ENCODE measurements at regions not wholly inside any gene's neighbourhood (a gene's known extent, or its start where the extent isn't known, plus 50 kb on each side); places are given as distances from the start of the nearest gene placed in this dataset.

GRCh38 chr10:78617115-78617514 lies 451.7 kb upstream of the ZMIZ1 start:
- Histone ChIP-seq H3K79me2 (ENCODE audit: insufficient read depth, low read length) (no peaks in the 10 kb centered on the region), H4K20me1 (ENCODE audit: insufficient read depth, low read length) (no peaks in the 10 kb centered on the region), H3K9ac (ENCODE audit: low read length) (no peak overlapping the region), H3K27ac (ENCODE audit: low read depth, low read length, poor library complexity, severe bottlenecking) (no peak overlapping the region), H2AFZ (ENCODE audit: low read length) (no peak overlapping the region), H3K4me1 (ENCODE audit: insufficient read depth, low read length, severe bottlenecking) (no peaks in the 10 kb centered on the region), H3F3A (ENCODE audit: insufficient read depth, low read length) (no peaks in the 10 kb centered on the region), H3K4me2 (ENCODE audit: low read length) (no peak overlapping the region), H3K4me3 (ENCODE audit: low read depth, low read length, poor library complexity, severe bottlenecking) (no peak overlapping the region), H3K9me2 (ENCODE audit: low read depth, low read length) (no peaks in the 10 kb centered on the region), H3K9me3 (ENCODE audit: low read length) (no peaks in the 10 kb centered on the region), H3K27me3 (ENCODE audit: insufficient read depth, low read length) (peaks cover 5% of the 10 kb centered on the region; the same call in 1 of the 2 replicates), H3K36me3 (ENCODE audit: insufficient read depth, low read length) (no peaks in the 10 kb centered on the region)
- TF ChIP-seq CTCF (IDR thresholded peaks at IDR 0.05; ENCODE audit: low read length) (no peak), EZH2 (IDR thresholded peaks at IDR 0.05; ENCODE audit: borderline replicate concordance, low read length) (no peak)

- no peaks in the 10 kb centered on the region for H3K79me2 ChIP-seq (ENCODE audit: insufficient read depth, low read length)
- H3K4me3 ChIP-seq (ENCODE audit: low read depth, low read length, poor library complexity, severe bottlenecking), result no peak overlapping the region
- no peak overlapping the region for H3K4me2 ChIP-seq (ENCODE audit: low read length)
- peaks cover 6% of the 10 kb centered on the region; the same call in 1 of the 2 replicates for H3K27me3 ChIP-seq (ENCODE audit: insufficient read depth, low read length)
- H3K9me2 ChIP-seq (ENCODE audit: low read depth, low read length), result no peaks in the 10 kb centered on the region
- no peaks in the 10 kb centered on the region for H3K4me1 ChIP-seq (ENCODE audit: insufficient read depth, low read length, severe bottlenecking)
- H3K27ac ChIP-seq (ENCODE audit: low read depth, low read length, poor library complexity, severe bottlenecking), result no peak overlapping the region
- H3K9me3 ChIP-seq (ENCODE audit: low read length), result no peaks in the 10 kb centered on the region
- H3F3A ChIP-seq (ENCODE audit: insufficient read depth, low read length), result no peaks in the 10 kb centered on the region
- H3K36me3 ChIP-seq (ENCODE audit: insufficient read depth, low read length), result no peaks in the 10 kb centered on the region
- no peak overlapping the region for H2AFZ ChIP-seq (ENCODE audit: low read length)
- TF ChIP-seq CTCF (IDR thresholded peaks at IDR 0.05; ENCODE audit: low read length) (no peak), EZH2 (IDR thresholded peaks at IDR 0.05; ENCODE audit: borderline replicate concordance, low read length) (no peak)
- H4K20me1 ChIP-seq (ENCODE audit: insufficient read depth, low read length), result no peaks in the 10 kb centered on the region
- no peak overlapping the region for H3K9ac ChIP-seq (ENCODE audit: low read length)
Measured at GRCh38 chr10:78617631-78618030, 451.1 kb upstream of the ZMIZ1 start.

GRCh38 chr10:78618050-78618449 lies 450.7 kb upstream of the ZMIZ1 start:
- no peak overlapping the region for H3K9ac ChIP-seq (ENCODE audit: low read length)
- no peaks in the 10 kb centered on the region for H3K4me1 ChIP-seq (ENCODE audit: insufficient read depth, low read length, severe bottlenecking)
- H3K79me2 ChIP-seq (ENCODE audit: insufficient read depth, low read length), result no peaks in the 10 kb centered on the region
- TF ChIP-seq EZH2 (IDR thresholded peaks at IDR 0.05; ENCODE audit: borderline replicate concordance, low read length) (no peak), CTCF (IDR thresholded peaks at IDR 0.05; ENCODE audit: low read length) (no peak)
- no peaks in the 10 kb centered on the region for H4K20me1 ChIP-seq (ENCODE audit: insufficient read depth, low read length)
- no peak overlapping the region for H3K4me3 ChIP-seq (ENCODE audit: low read depth, low read length, poor library complexity, severe bottlenecking)
- no peaks in the 10 kb centered on the region for H3F3A ChIP-seq (ENCODE audit: insufficient read depth, low read length)
- no peak overlapping the region for H3K4me2 ChIP-seq (ENCODE audit: low read length)
- no peaks in the 10 kb centered on the region for H3K36me3 ChIP-seq (ENCODE audit: insufficient read depth, low read length)
- H3K9me3 ChIP-seq (ENCODE audit: low read length), result no peaks in the 10 kb centered on the region
- peaks cover 6% of the 10 kb centered on the region; the same call in 1 of the 2 replicates for H3K27me3 ChIP-seq (ENCODE audit: insufficient read depth, low read length)
- H3K9me2 ChIP-seq (ENCODE audit: low read depth, low read length), result no peaks in the 10 kb centered on the region
- H3K27ac ChIP-seq (ENCODE audit: low read depth, low read length, poor library complexity, severe bottlenecking), result no peak overlapping the region
- H2AFZ ChIP-seq (ENCODE audit: low read length), result no peak overlapping the region
